ENCODE measurements at regions not wholly inside any gene's neighbourhood (a gene's known extent, or its start where the extent isn't known, plus 50 kb on each side); places are given as distances from the start of the nearest gene placed in this dataset.

GRCh38 chr18:8507361-8507760, 101.9 kb upstream of the RAB12 start:
- intact Hi-C loops (cut with micrococcal nuclease; ENCODE audit: unreplicated experiment), result no loop called here
- H3K79me2 ChIP-seq (ENCODE audit: insufficient read depth, low read length), result no peaks in the 10 kb centered on the region
- ATAC-seq (peak; percentile 62), FAIRE-seq (no peak), DNase-seq (ENCODE audit: low spot score) (peak; percentile 13)
- WGBS (ENCODE audit: low lambda C conversion rate), result 0% methylated on average over 5 of the region's 5 CpGs
- H3K9me3 ChIP-seq (ENCODE audit: low read length), result no peaks in the 10 kb centered on the region
- H3K27ac ChIP-seq (ENCODE audit: extremely low read length, insufficient read depth, low read length), result no peak overlapping the region
- no peaks in the 10 kb centered on the region for H4K20me1 ChIP-seq (ENCODE audit: insufficient read depth, low read length)
- peaks cover 1 to 14% of the 10 kb centered on the region in 2 experiments; a peak in 1 of 5 replicates for H3K27me3 ChIP-seq (ENCODE audit: control insufficient read depth in 1 of 2, insufficient read depth in 2 of 2, low read length in 2 of 2)
- H3K4me1 ChIP-seq (ENCODE audit: insufficient read depth, low read length), result peaks cover 20% of the 10 kb centered on the region
- ChIA-PET POLR2A (no interaction called here), CTCF (ENCODE audit: low intra/inter-chr PET ratio, low total read pairs) (no interaction called here)
- no TSS peak for BruUV-seq (replicated peaks)
- no peak overlapping the region for H3K4me3 ChIP-seq (replicated peaks in 1 of 3; ENCODE audit: insufficient read depth in 1 of 3, low read depth in 2 of 3, low read length in 3 of 3)
- TF ChIP-seq CTCF (CRISPR knock-in tag; IDR thresholded peaks at IDR 0.05) (peak; percentile 33; the same call in 1 of the 2 replicates), STAG1 (CRISPR knock-in tag; IDR thresholded peaks at IDR 0.05) (0 out of 2 replicates have a peak, but pooled peaks have one; percentile 10), FOXA1 (IDR thresholded peaks at IDR 0.05) (no peak), FOXA1 (CRISPR knock-in tag; IDR thresholded peaks at IDR 0.05) (no peak)
- in situ Hi-C loops (cut with HindIII; ENCODE audit: extremely low pct_ligation_motif_present, low pct_unique_long_range_greater_than_20kb), result no loop called here
- H2AFZ ChIP-seq (ENCODE audit: low read length), result no peak overlapping the region
- no peaks in the 10 kb centered on the region for H3K36me3 ChIP-seq (replicated peaks in 1 of 2; ENCODE audit: control insufficient read depth in 1 of 2, insufficient read depth in 2 of 2, low read length in 2 of 2)
- no peak overlapping the region for H3K4me2 ChIP-seq (ENCODE audit: low read depth, low read length)
- H3K9ac ChIP-seq (ENCODE audit: insufficient read depth, low read depth, low read length), result no peak overlapping the region

DNA sequence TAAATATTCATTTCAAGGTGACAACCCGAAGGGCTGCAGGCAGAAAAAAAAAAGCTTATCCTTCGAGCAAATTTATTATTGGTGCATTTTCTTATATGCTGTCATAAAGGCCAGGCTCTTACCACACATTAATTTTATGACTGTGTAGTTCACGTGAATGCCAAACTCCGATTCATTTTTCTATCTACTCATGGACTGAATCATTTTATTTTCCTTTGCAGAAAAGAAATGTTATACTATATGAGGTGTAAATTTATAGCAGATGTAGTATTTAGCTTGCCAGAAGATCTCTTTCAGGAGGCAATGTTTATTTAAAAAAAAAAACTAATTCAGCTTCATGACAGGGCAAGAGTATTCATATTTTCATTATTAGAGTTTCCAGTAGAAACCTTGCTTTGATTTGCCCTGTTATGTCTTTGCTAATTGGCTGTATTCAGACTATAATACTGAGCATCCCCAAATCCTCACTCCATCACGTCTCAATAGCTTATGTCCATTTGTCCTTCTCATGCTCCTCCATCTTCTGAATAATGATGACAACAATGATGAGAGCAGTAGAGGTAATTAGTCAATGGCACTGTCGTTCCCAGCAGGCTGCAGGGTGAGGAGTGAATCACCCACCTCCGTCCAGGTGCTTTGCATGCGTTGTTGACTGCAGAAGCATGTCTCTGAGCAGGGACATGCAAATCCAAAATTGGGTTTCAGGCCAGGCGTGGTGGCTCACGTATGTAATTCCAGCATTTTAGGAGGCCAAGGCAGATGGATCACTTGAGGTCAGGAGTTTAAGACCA, 101.1 kb upstream of the RAB12 start:
- no peaks in the 10 kb centered on the region for H3K79me2 ChIP-seq (ENCODE audit: insufficient read depth, low read length)
- no TSS peak for BruUV-seq (replicated peaks)
- H3K27me3 ChIP-seq (ENCODE audit: control insufficient read depth in 1 of 2, insufficient read depth in 2 of 2, low read length in 2 of 2), result peaks cover 1 to 14% of the 10 kb centered on the region in 2 experiments; a peak in 1 of 5 replicates
- H4K20me1 ChIP-seq (ENCODE audit: insufficient read depth, low read length), result no peaks in the 10 kb centered on the region
- no peak overlapping the region for H2AFZ ChIP-seq (ENCODE audit: low read length)
- peaks cover 20% of the 10 kb centered on the region for H3K4me1 ChIP-seq (ENCODE audit: insufficient read depth, low read length)
- no peaks in the 10 kb centered on the region for H3K9me3 ChIP-seq (ENCODE audit: low read length)
- H3K4me3 ChIP-seq (replicated peaks in 1 of 3; ENCODE audit: insufficient read depth in 1 of 3, low read depth in 2 of 3, low read length in 3 of 3), result no peak overlapping the region
- no peak overlapping the region for H3K27ac ChIP-seq (ENCODE audit: extremely low read length, insufficient read depth, low read length)
- intact Hi-C loops (cut with micrococcal nuclease; ENCODE audit: unreplicated experiment), result no loop called here
- ChIA-PET CTCF (ENCODE audit: low intra/inter-chr PET ratio, low total read pairs) (no interaction called here), POLR2A (no interaction called here)
- H3K4me2 ChIP-seq (ENCODE audit: low read depth, low read length), result no peak overlapping the region
- DNase-seq (ENCODE audit: low spot score) (no peak), ATAC-seq (no peak), FAIRE-seq (no peak)
- 15% methylated on average over 10 of the region's 10 CpGs for WGBS (ENCODE audit: low lambda C conversion rate)
- no peaks in the 10 kb centered on the region for H3K36me3 ChIP-seq (replicated peaks in 1 of 2; ENCODE audit: control insufficient read depth in 1 of 2, insufficient read depth in 2 of 2, low read length in 2 of 2)
- in situ Hi-C loops (cut with HindIII; ENCODE audit: extremely low pct_ligation_motif_present, low pct_unique_long_range_greater_than_20kb), result no loop called here
- no peak overlapping the region for H3K9ac ChIP-seq (ENCODE audit: insufficient read depth, low read depth, low read length)
- TF ChIP-seq, protein P1, sequence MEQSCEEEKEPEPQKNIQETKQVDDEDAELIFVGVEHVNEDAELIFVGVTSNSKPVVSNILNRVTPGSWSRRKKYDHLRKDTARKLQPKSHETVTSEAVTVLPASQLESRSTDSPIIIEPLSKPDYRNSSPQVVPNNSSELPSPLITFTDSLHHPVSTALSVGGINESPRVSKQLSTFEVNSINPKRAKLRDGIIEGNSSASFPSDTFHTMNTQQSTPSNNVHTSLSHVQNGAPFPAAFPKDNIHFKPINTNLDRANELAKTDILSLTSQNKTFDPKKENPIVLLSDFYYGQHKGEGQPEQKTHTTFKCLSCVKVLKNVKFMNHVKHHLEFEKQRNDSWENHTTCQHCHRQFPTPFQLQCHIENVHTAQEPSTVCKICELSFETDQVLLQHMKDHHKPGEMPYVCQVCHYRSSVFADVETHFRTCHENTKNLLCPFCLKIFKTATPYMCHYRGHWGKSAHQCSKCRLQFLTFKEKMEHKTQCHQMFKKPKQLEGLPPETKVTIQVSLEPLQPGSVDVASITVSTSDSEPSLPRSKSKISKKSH (CRISPR knock-in tag; IDR thresholded peaks at IDR 0.05; ENCODE audit: borderline replicate concordance), result no peak
- TF ChIP-seq CEBPZ (IDR thresholded peaks at IDR 0.05; ENCODE audit: low read length) (no peak), ISL2 (CRISPR knock-in tag; IDR thresholded peaks at IDR 0.05) (no peak), SCMH1 (CRISPR knock-in tag; IDR thresholded peaks at IDR 0.05; ENCODE audit: borderline replicate concordance) (no peak), DR1 (CRISPR knock-in tag; IDR thresholded peaks at IDR 0.05) (no peak), AGO2 (optimal IDR thresholded peaks at IDR 0.05; ENCODE audit: low read depth, low read length) (no peak), GABPB1 (CRISPR knock-in tag; IDR thresholded peaks at IDR 0.05) (no peak)

Measured in HepG2 (cell line).